GM12878 (cell line): ENCODE measurements at regions not wholly inside any gene's neighbourhood (a gene's known extent, or its start where the extent isn't known, plus 50 kb on each side); places are given as distances from the start of the nearest gene placed in this dataset.

Source experiments
- BCL11A ChIP-seq: IDR thresholded peaks from 2 replicates; pipeline ENCODE4 v1.6.1; 2011; ENCODE audit warnings: low read depth, low read length
- BHLHE40 ChIP-seq, 2 experiments: fragments of 450-650 bp in 1 of 2; IDR thresholded peaks; 2 replicates each; pipeline ENCODE4 v1.6.1; 2011 to 2017; ENCODE audit warnings: low read depth in 2 of 2, borderline replicate concordance in 1 of 2, improper control_type of control experiment in 1 of 2, low read length in 1 of 2, mild to moderate bottlenecking in 1 of 2
- CBX3 ChIP-seq: fragments of 200-600 bp; sonication (generic); IDR thresholded peaks from 2 replicates; pipeline ENCODE4 v1.6.1; 2016; ENCODE audit warnings: low read depth, borderline replicate concordance
- CEBPB ChIP-seq, 2 experiments: fragments of 150-350 bp in 1 of 2; IDR thresholded peaks; 2 replicates each; pipeline ENCODE4 v1.6.1; 2012 to 2014; ENCODE audit warnings: low read depth in 2 of 2, low read length in 2 of 2, borderline replicate concordance in 1 of 2, inconsistent platforms in 1 of 2
- EED ChIP-seq: sonication (generic); IDR thresholded peaks from 2 replicates; pipeline ENCODE4 v1.6.1; 2016; ENCODE audit warnings: antibody characterized with exemption, low read depth
- EP300 ChIP-seq, 2 experiments: fragments of 150-350 bp in 1 of 2; IDR thresholded peaks; 2 replicates each; pipeline ENCODE4 v1.6.1; 2011 to 2012; ENCODE audit warnings: low read depth in 2 of 2, low read length in 2 of 2, borderline replicate concordance in 1 of 2, improper control_type of control experiment in 1 of 2, inconsistent platforms in 1 of 2; ENCODE audit not compliant: control insufficient read depth in 1 of 2
- IRF4 ChIP-seq: IDR thresholded peaks from 2 replicates; pipeline ENCODE4 v1.6.1; 2011; ENCODE audit warnings: low read depth, low read length
- KDM1A ChIP-seq: fragments of 200-600 bp; sonication (generic); IDR thresholded peaks from 2 replicates; pipeline ENCODE4 v1.6.1; 2016; ENCODE audit warnings: borderline replicate concordance
- LARP7 ChIP-seq: fragments of 450-650 bp; IDR thresholded peaks from 2 replicates; pipeline ENCODE4 v1.6.1; 2017; ENCODE audit warnings: mild to moderate bottlenecking
- MEF2B ChIP-seq: fragments of 450-650 bp; IDR thresholded peaks from 2 replicates; pipeline ENCODE4 v1.6.1; 2018; ENCODE audit warnings: mild to moderate bottlenecking, moderate library complexity; ENCODE audit not compliant: partially characterized antibody, poor library complexity, severe bottlenecking
- NFYB ChIP-seq: IDR thresholded peaks from 2 replicates; pipeline ENCODE4 v1.6.1; 2011; ENCODE audit warnings: low read depth, mild to moderate bottlenecking, low read length, improper control_type of control experiment, moderate library complexity; ENCODE audit not compliant: insufficient read depth
- NR2F1 ChIP-seq: fragments of 450-650 bp; conservative IDR thresholded peaks from 2 replicates; pipeline ENCODE4 v1.6.1; 2017; ENCODE audit warnings: mild to moderate bottlenecking
- PAX8 ChIP-seq: fragments of 450-650 bp; IDR thresholded peaks from 2 replicates; pipeline ENCODE4 v1.6.1; 2017; ENCODE audit warnings: mild to moderate bottlenecking, moderate library complexity
- POLR2AphosphoS2 ChIP-seq: IDR thresholded peaks from 2 replicates; pipeline ENCODE4 v1.6.1; 2011; ENCODE audit warnings: low read depth, mild to moderate bottlenecking, low read length, improper control_type of control experiment, moderate library complexity
- RAD51 ChIP-seq: fragments of 450-650 bp; IDR thresholded peaks from 2 replicates; pipeline ENCODE4 v1.6.1; 2016; ENCODE audit warnings: moderate library complexity, mild to moderate bottlenecking, inconsistent platforms
- SMARCA5 ChIP-seq: fragments of 450-650 bp; IDR thresholded peaks from 2 replicates; pipeline ENCODE4 v1.6.1; 2017; ENCODE audit warnings: mild to moderate bottlenecking
- TARDBP ChIP-seq: IDR thresholded peaks from 2 replicates; pipeline ENCODE4 v1.6.1; 2016; ENCODE audit warnings: borderline replicate concordance
- ZNF217 ChIP-seq: fragments of 450-650 bp; IDR thresholded peaks from 2 replicates; pipeline ENCODE4 v1.6.1; 2017; ENCODE audit warnings: antibody characterized with exemption, mild to moderate bottlenecking
- ZNF622 ChIP-seq: fragments of 450-650 bp; IDR thresholded peaks from 2 replicates; pipeline ENCODE4 v1.6.1; 2017; ENCODE audit warnings: mild to moderate bottlenecking, inconsistent platforms
- TF ChIP-seq, protein P1 (sequence below): IDR thresholded peaks from 2 replicates; pipeline ENCODE4 v1.6.1; 2012; ENCODE audit warnings: mild to moderate bottlenecking, low read depth, low read length
- TF ChIP-seq, protein P2 (sequence below): IDR thresholded peaks from 2 replicates; pipeline ENCODE4 v1.6.1; 2011; ENCODE audit warnings: mild to moderate bottlenecking, low read depth, low read length, moderate library complexity; ENCODE audit not compliant: insufficient replicate concordance
- TF ChIP-seq, protein P3 (sequence below): IDR thresholded peaks from 2 replicates; pipeline ENCODE4 v1.6.1; 2011; ENCODE audit warnings: low read depth, low read length, improper control_type of control experiment, borderline replicate concordance
- TF ChIP-seq, protein P4 (sequence below): fragments of 450-650 bp; IDR thresholded peaks from 2 replicates; pipeline ENCODE4 v1.6.1; 2017; ENCODE audit warnings: mild to moderate bottlenecking

DNA sequence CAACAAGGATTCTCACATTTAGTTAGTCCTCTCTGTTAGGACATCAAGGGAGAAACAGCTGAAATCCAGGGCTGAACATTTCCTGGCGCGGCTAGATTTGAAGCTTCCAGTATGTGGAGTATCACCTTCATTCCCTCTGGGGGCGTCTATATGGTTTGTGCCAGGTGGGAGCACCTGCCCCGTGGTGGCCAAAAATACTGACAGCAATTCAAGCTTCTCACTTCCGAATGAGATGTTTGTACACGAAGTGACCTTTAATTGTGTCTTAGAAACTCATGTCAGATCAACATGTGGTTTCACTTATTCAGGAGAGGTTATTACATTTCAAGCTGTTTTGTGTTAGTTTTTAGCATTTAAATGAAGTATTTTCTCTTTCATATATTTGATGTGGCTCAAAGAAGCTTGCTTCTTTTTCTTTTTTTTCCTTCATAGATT lies 67.3 kb upstream of the ZNF217 start (continued):
- 0 out of 4 replicates have a peak, but pooled peaks of 1 of the 2 experiments have one; percentile 53 for TF ChIP-seq EP300 (IDR thresholded peaks at IDR 0.05; ENCODE audit: borderline replicate concordance in 1 of 2, control insufficient read depth in 1 of 2, low read depth in 2 of 2, low read length in 2 of 2)
- no peak; the same call in 1 of the 2 replicates for TF ChIP-seq NR2F1
- TF ChIP-seq, protein P1, sequence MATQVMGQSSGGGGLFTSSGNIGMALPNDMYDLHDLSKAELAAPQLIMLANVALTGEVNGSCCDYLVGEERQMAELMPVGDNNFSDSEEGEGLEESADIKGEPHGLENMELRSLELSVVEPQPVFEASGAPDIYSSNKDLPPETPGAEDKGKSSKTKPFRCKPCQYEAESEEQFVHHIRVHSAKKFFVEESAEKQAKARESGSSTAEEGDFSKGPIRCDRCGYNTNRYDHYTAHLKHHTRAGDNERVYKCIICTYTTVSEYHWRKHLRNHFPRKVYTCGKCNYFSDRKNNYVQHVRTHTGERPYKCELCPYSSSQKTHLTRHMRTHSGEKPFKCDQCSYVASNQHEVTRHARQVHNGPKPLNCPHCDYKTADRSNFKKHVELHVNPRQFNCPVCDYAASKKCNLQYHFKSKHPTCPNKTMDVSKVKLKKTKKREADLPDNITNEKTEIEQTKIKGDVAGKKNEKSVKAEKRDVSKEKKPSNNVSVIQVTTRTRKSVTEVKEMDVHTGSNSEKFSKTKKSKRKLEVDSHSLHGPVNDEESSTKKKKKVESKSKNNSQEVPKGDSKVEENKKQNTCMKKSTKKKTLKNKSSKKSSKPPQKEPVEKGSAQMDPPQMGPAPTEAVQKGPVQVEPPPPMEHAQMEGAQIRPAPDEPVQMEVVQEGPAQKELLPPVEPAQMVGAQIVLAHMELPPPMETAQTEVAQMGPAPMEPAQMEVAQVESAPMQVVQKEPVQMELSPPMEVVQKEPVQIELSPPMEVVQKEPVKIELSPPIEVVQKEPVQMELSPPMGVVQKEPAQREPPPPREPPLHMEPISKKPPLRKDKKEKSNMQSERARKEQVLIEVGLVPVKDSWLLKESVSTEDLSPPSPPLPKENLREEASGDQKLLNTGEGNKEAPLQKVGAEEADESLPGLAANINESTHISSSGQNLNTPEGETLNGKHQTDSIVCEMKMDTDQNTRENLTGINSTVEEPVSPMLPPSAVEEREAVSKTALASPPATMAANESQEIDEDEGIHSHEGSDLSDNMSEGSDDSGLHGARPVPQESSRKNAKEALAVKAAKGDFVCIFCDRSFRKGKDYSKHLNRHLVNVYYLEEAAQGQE: no peak
- no peak for TF ChIP-seq CBX3
- TF ChIP-seq TARDBP: no peak
- TF ChIP-seq EED: peak; percentile 83
- TF ChIP-seq KDM1A: no peak
- TF ChIP-seq, protein P2, sequence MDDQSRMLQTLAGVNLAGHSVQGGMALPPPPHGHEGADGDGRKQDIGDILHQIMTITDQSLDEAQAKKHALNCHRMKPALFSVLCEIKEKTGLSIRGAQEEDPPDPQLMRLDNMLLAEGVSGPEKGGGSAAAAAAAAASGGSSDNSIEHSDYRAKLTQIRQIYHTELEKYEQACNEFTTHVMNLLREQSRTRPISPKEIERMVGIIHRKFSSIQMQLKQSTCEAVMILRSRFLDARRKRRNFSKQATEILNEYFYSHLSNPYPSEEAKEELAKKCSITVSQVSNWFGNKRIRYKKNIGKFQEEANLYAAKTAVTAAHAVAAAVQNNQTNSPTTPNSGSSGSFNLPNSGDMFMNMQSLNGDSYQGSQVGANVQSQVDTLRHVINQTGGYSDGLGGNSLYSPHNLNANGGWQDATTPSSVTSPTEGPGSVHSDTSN: no peak
- TF ChIP-seq, protein P3, sequence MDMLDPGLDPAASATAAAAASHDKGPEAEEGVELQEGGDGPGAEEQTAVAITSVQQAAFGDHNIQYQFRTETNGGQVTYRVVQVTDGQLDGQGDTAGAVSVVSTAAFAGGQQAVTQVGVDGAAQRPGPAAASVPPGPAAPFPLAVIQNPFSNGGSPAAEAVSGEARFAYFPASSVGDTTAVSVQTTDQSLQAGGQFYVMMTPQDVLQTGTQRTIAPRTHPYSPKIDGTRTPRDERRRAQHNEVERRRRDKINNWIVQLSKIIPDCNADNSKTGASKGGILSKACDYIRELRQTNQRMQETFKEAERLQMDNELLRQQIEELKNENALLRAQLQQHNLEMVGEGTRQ: no peak
- no peak for TF ChIP-seq CEBPB (IDR thresholded peaks at IDR 0.05; ENCODE audit: borderline replicate concordance in 1 of 2, low read depth in 2 of 2, low read length in 2 of 2)
- TF ChIP-seq ZNF217: no peak
- no peak for TF ChIP-seq LARP7
- TF ChIP-seq POLR2AphosphoS2: no peak
- TF ChIP-seq MEF2B: peak; percentile 23
- 0 out of 2 replicates have a peak, but pooled peaks have one; percentile 17 for TF ChIP-seq BCL11A
- TF ChIP-seq NFYB: no peak
- no peak for TF ChIP-seq RAD51
- TF ChIP-seq IRF4: no peak
- peak in 1 of 2 experiments; percentile 9; a peak in 1 of 4 replicates for TF ChIP-seq BHLHE40 (IDR thresholded peaks at IDR 0.05; ENCODE audit: borderline replicate concordance in 1 of 2, low read depth in 2 of 2, low read length in 1 of 2)
- TF ChIP-seq, protein P4, sequence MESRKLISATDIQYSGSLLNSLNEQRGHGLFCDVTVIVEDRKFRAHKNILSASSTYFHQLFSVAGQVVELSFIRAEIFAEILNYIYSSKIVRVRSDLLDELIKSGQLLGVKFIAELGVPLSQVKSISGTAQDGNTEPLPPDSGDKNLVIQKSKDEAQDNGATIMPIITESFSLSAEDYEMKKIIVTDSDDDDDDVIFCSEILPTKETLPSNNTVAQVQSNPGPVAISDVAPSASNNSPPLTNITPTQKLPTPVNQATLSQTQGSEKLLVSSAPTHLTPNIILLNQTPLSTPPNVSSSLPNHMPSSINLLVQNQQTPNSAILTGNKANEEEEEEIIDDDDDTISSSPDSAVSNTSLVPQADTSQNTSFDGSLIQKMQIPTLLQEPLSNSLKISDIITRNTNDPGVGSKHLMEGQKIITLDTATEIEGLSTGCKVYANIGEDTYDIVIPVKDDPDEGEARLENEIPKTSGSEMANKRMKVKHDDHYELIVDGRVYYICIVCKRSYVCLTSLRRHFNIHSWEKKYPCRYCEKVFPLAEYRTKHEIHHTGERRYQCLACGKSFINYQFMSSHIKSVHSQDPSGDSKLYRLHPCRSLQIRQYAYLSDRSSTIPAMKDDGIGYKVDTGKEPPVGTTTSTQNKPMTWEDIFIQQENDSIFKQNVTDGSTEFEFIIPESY: no peak
- peak; percentile 54; the same call in 1 of the 2 replicates for TF ChIP-seq PAX8
- no peak; the same call in 1 of the 2 replicates for TF ChIP-seq SMARCA5
- TF ChIP-seq ZNF622: no peak
